ENCODE measurements at regions not wholly inside any gene's neighbourhood (a gene's known extent, or its start where the extent isn't known, plus 50 kb on each side); places are given as distances from the start of the nearest gene placed in this dataset.

- Histone ChIP-seq H3K9me3 (ENCODE audit: low read depth) (no peaks in the 10 kb centered on the region), H3F3A (ENCODE audit: low read depth) (no peaks in the 10 kb centered on the region), H3K27ac (no peak overlapping the region), H3K9ac (no peak overlapping the region), H3K36me3 (no peaks in the 10 kb centered on the region), H3K79me2 (ENCODE audit: low read depth) (no peaks in the 10 kb centered on the region), H2AFZ (replicated peaks) (no peak overlapping the region), H3K4me1 (no peaks in the 10 kb centered on the region), H3K4me3 (no peak overlapping the region), H4K20me1 (ENCODE audit: low read depth) (no peaks in the 10 kb centered on the region), H3K4me2 (no peak overlapping the region), H3K27me3 (no peaks in the 10 kb centered on the region)
- DNase-seq (ENCODE audit: low spot score), result no peak
- Mint-ChIP-seq H3K4me1 (no peaks in the 10 kb centered on the region), H3K4me3 (no peak overlapping the region), H3K36me3 (no peaks in the 10 kb centered on the region), H3K9me3 (peaks cover 9% of the 10 kb centered on the region), H3K27ac (no peak overlapping the region), H3K27me3 (ENCODE audit: insufficient read depth, low read depth) (no peaks in the 10 kb centered on the region)
- TF ChIP-seq EZH2phosphoT487 (IDR thresholded peaks at IDR 0.05) (no peak), EZH2 (IDR thresholded peaks at IDR 0.05) (no peak)
- TF ChIP-seq, protein P1, sequence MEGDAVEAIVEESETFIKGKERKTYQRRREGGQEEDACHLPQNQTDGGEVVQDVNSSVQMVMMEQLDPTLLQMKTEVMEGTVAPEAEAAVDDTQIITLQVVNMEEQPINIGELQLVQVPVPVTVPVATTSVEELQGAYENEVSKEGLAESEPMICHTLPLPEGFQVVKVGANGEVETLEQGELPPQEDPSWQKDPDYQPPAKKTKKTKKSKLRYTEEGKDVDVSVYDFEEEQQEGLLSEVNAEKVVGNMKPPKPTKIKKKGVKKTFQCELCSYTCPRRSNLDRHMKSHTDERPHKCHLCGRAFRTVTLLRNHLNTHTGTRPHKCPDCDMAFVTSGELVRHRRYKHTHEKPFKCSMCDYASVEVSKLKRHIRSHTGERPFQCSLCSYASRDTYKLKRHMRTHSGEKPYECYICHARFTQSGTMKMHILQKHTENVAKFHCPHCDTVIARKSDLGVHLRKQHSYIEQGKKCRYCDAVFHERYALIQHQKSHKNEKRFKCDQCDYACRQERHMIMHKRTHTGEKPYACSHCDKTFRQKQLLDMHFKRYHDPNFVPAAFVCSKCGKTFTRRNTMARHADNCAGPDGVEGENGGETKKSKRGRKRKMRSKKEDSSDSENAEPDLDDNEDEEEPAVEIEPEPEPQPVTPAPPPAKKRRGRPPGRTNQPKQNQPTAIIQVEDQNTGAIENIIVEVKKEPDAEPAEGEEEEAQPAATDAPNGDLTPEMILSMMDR (IDR thresholded peaks at IDR 0.05), result no peak
Measured at GRCh38 chr12:84198294-84198946, 714.2 kb downstream of the SLC6A15 start.

GRCh38 chr12:84191779-84192178 lies 720.8 kb downstream of the SLC6A15 start:
- Histone ChIP-seq H3K79me2 (ENCODE audit: low read depth) (no peaks in the 10 kb centered on the region), H3K9me3 (ENCODE audit: low read depth) (no peaks in the 10 kb centered on the region), H2AFZ (replicated peaks) (no peak overlapping the region), H3K4me3 (no peak overlapping the region), H3K27me3 (no peaks in the 10 kb centered on the region), H3K4me1 (no peaks in the 10 kb centered on the region), H4K20me1 (ENCODE audit: low read depth) (no peaks in the 10 kb centered on the region), H3K9ac (no peak overlapping the region), H3K4me2 (no peak overlapping the region), H3F3A (ENCODE audit: low read depth) (no peaks in the 10 kb centered on the region), H3K36me3 (no peaks in the 10 kb centered on the region), H3K27ac (no peak overlapping the region)
- no peak for TF ChIP-seq EZH2 (IDR thresholded peaks at IDR 0.05)
- no peak for TF ChIP-seq EZH2phosphoT487 (IDR thresholded peaks at IDR 0.05)
- TF ChIP-seq, protein P1 (IDR thresholded peaks at IDR 0.05), result no peak
- DNase-seq (ENCODE audit: low spot score), result no peak
- Mint-ChIP-seq H3K4me1 (no peaks in the 10 kb centered on the region), H3K27ac (no peak overlapping the region), H3K27me3 (ENCODE audit: insufficient read depth, low read depth) (peaks cover 4% of the 10 kb centered on the region), H3K9me3 (peaks cover 12% of the 10 kb centered on the region), H3K36me3 (no peaks in the 10 kb centered on the region), H3K4me3 (no peak overlapping the region)

GRCh38 chr12:84186433-84186832 lies 726.2 kb downstream of the SLC6A15 start:
- Histone ChIP-seq H4K20me1 (ENCODE audit: low read depth) (no peaks in the 10 kb centered on the region), H3K9me3 (ENCODE audit: low read depth) (no peaks in the 10 kb centered on the region), H2AFZ (replicated peaks) (no peak overlapping the region), H3K27me3 (no peaks in the 10 kb centered on the region), H3K36me3 (no peaks in the 10 kb centered on the region), H3F3A (ENCODE audit: low read depth) (no peaks in the 10 kb centered on the region), H3K27ac (no peak overlapping the region), H3K4me3 (no peak overlapping the region), H3K4me1 (no peaks in the 10 kb centered on the region), H3K9ac (no peak overlapping the region), H3K4me2 (no peak overlapping the region), H3K79me2 (ENCODE audit: low read depth) (no peaks in the 10 kb centered on the region)
- TF ChIP-seq EZH2 (IDR thresholded peaks at IDR 0.05), result no peak
- TF ChIP-seq, protein P1 (IDR thresholded peaks at IDR 0.05), result no peak
- TF ChIP-seq EZH2phosphoT487 (IDR thresholded peaks at IDR 0.05), result no peak
- Mint-ChIP-seq H3K4me1 (no peaks in the 10 kb centered on the region), H3K27me3 (ENCODE audit: insufficient read depth, low read depth) (peaks cover 4% of the 10 kb centered on the region), H3K4me3 (no peak overlapping the region), H3K9me3 (peaks cover 6% of the 10 kb centered on the region), H3K36me3 (no peaks in the 10 kb centered on the region), H3K27ac (no peak overlapping the region)
- no peak for DNase-seq (ENCODE audit: low spot score)

Measured in neural progenitor cell (in vitro differentiated cells).